Suppressor macrophage (primary cell): ENCODE measurements at regions not wholly inside any gene's neighbourhood (a gene's known extent, or its start where the extent isn't known, plus 50 kb on each side); places are given as distances from the start of the nearest gene placed in this dataset.
A peak's percentile ranks its signal among the peaks of the same experiment; 100 is the strongest.
"Not testable (repeated sequence)": the region's sequence is repeated elsewhere in the genome, so short reads cannot be mapped to it uniquely, and the experiment has no call there.

Experiments
- DNase-seq, 4 experiments: peaks; one replicate each; pipeline ENCODE4 v3.0.0-alpha.2; 2020 to 2022

GRCh38 chr7:109322833-109323232, 753.2 kb downstream of the DNAJB9 start:
- no peak for DNase-seq

DNA sequence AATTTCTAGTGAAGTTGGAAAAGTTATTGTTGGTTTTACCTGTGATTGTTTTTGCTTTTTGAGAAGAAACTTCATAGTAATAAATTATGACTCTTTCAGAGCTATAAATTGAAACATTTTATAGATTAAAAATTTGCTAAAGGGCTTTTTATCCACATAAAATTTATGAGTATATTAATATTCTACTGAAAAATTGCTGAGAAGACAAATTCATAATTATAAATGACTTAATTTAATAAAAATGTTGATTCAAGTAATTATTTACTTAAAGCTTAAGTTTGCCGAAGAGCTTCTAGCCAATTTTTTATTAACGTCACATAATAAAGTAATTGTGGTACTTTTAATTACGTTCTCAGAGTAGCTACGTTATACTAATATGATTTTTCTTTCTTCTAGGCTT, 761.7 kb downstream of the DNAJB9 start:
- no peak for DNase-seq

- no peak for DNase-seq
Observed at GRCh38 chr7:109335951-109336350, 766.3 kb downstream of the DNAJB9 start.

GRCh38 chr7:109336531-109336930, 766.9 kb downstream of the DNAJB9 start:
- DNase-seq, result no peak

DNA sequence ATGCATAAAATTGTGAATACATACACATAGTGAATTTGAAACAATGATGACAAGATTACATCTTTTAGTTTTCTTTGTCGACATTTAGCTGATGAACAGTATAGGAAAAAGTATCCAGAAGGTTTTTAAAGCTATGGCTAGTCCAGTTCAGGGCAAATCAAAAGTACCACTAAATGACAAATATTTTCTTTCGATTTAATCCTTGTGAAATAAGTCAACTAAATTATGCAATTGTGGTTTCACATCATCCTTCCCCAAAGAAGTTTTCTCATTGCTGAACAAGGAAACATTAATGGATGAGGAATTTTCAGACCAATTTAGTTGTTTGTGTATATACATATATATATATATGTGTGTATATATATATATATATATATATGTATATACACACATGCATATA, 774.0 kb downstream of the DNAJB9 start:
- peak in 2 of 4 experiments; percentile 3 to 7 for DNase-seq

DNA sequence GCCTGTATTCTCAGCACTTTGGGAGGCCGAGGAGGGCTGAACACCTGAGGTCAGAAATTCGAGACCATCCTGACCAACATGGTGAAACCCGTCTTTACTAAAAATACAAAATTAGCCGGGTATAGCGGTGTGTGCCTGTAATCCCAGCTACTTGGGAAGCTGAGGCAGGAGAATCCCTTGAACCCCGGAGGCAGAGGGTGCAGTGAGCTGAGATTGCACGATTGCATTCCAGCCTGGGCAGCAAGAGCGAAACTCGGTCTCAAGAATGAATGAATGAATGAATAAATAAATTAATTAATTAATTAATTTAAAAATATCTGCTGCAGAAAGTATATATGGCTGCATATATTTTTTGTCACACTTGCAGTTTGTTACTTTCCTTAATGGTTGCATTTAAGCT, 781.8 kb downstream of the DNAJB9 start:
- no peak for DNase-seq

DNA sequence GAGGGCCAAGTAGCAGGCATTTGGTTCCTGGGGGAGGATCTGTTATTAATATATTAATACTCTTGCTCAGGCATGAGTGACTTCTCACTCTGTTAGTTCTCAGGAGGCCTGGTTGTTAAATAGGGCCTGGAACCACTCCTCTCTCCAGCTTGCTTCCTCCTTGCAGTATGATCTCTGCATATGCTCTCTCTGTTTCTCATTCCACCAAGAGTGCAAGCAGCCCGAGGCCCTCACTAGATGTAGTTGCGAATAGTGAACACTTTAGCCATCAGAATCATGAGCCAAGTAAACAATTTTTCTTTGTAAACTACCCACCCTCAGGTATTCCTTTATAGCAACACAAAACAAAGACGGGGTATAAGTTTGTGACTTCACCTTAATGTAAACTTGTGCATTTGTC, 784.3 kb downstream of the DNAJB9 start:
- DNase-seq, result no peak

DNA sequence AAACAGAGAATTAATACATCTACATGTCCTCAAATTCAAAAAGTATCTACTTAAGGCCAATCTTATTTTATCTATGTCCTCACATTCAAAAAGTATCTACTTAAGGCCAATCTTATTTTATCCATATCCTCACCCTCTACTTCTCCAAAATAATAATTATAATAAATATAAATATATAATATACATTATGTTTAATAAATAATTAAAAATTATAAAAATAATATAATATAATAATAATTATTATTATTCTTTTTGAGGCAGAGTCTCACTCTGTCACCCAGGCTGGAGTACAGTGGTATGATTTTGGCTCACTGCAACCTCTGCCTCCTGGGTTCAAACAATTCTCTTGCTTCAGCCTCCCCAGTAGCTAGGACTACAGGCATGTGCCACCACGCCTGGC, 784.9 kb downstream of the DNAJB9 start:
- DNase-seq, result no peak

- no peak for DNase-seq
Observed at GRCh38 chr7:109375823-109376222, 806.1 kb downstream of the DNAJB9 start.

DNA sequence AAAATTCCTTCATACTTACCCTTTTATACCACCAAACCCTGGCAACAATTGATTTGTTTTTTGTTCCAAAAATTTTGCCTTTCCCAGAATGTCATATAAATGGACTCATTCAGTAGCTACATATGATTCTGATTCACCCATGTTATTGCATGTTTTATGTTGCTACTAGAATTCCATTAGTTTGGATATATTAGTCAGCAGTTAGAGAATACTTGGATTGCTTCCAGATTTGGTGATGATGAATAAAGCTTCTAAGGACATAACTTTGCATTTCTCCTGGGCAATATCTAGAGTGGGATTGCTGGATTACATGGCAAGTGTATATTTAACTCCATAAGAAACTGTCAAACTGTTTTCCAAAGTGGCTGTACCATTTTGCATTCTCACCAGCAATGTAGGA, 806.9 kb downstream of the DNAJB9 start:
- DNase-seq, result no peak

GRCh38 chr7:109377076-109377884, 807.6 kb downstream of the DNAJB9 start:
- no peak for DNase-seq

- no peak for DNase-seq
Observed at GRCh38 chr7:109386959-109387358, 817.3 kb downstream of the DNAJB9 start.

DNA sequence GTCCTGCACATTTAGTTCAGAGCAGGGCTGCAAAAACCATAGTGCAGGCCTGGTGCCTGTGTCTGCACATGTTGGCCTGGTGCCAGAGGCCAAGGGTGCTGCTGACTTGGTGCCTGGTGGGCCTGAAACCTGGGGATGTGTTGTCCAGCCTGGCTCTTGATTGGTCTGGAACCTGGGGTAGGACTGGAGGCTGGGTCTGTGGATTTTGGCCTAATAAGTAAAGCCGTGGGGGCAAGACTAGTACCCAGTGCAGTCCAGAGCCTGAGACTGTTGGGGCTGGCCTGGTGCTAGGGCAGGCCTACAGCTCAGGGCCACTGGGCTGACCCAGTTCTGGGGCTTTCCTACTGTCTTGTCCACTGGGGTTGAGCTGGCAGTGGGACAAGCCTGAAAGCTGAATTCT, 817.9 kb downstream of the DNAJB9 start:
- DNase-seq, result no peak

GRCh38 chr7:109391240-109391639, 821.6 kb downstream of the DNAJB9 start:
- DNase-seq, result no peak

GRCh38 chr7:109402107-109402506, 832.4 kb downstream of the DNAJB9 start:
- DNase-seq, result no peak

GRCh38 chr7:109407756-109408155, 838.1 kb downstream of the DNAJB9 start:
- DNase-seq, result no peak

- no peak for DNase-seq
Observed at GRCh38 chr7:109437957-109438356, 868.3 kb downstream of the DNAJB9 start.

GRCh38 chr7:109449760-109450159, 880.1 kb downstream of the DNAJB9 start:
- DNase-seq, result no peak

DNA sequence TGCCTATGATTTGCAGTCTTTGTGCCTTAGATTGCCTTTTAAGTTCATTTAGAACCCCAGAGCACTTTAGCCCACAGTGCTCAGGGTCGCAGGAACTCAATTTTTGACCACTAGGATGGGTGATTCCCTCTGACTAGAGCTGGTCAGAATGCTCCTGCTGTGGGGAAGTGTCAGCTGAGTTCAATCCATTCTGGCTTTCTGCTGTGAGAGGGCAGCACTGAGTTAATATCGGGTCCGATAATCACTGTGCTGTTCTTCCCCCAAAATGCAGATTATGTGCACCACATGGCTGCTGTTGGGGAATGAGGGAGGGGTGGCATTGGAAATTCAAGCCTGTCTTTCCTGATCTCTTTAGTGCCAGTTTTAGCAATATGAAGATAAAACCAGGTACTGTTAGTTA, 886.4 kb downstream of the DNAJB9 start:
- no peak for DNase-seq

DNA sequence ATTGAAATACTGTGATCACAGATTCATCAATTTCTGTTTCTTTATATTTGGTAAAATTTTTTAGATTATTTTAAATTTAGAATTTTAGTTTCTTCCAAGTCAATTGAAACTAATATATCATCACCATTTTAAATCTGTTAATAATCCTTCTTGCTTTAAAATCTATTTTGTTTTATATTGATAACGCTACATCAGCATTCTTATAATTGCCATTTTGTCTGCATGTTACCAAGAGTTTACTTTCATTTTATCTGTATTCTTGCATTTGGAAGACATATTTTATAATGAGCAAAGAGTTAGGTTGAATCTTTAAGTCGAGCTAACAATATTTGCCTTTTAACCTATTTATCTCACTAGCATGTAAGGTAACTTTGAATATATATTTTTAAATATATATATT, 890.6 kb downstream of the DNAJB9 start:
- no peak for DNase-seq

DNA sequence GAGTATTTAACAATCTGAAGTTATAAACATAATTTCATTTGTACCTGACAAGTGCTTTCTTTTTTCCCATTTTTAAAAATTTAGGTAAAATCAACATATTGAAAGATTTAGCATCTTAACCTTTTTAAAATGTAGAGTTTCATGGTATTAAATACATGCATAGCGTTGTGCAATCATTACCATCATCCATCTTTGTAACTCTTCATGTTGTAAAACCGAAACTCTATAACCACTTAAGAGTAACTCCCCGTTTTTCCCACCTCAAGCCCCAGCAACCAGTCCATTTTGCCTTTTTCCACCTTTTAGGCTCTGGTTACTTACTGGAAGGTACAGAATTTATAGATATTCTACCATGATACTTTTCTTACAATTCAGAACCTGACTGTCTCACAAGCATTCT, 892.5 kb downstream of the DNAJB9 start:
- no peak for DNase-seq

DNA sequence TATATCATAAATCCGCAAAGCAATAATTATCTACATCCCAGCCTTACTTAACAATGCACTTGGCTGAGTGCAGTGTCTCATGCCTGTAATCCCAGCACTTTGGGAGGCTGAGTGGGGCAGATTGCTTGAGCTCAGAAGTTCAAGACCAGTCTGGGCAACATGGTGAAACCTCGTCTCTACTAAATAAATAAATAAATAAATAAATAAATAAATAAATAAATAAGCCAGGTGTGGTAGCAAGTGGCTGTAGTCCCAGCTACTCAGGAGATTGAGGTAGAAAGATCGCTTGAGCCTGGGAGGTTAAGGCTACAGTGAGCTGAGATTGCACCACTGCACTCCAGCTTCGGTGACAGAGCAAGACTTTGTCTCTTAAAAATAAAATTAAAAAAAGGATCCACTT, 898.1 kb downstream of the DNAJB9 start:
- not testable (repeated sequence) for DNase-seq

DNA sequence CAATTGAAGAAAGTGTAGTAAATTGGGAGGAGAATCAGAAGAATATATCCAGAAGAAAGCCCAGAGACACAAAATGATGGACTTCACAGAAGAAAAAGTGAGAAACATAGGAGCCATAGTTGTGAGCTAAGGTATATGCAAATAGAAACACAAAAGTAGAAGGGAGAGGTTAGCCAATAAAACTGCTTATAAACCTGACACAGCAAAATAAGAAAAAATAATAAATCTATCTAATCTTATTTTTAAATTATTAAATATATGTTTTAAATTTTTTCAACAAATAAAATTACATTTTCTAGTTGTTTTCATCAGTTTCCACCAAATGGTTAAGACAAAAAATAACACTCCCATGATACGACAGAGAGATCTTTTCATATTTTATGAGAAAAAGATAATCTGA, 903.5 kb downstream of the DNAJB9 start:
- no peak for DNase-seq

GRCh38 chr7:109476409-109476808, 906.7 kb downstream of the DNAJB9 start:
- DNase-seq, result no peak

DNA sequence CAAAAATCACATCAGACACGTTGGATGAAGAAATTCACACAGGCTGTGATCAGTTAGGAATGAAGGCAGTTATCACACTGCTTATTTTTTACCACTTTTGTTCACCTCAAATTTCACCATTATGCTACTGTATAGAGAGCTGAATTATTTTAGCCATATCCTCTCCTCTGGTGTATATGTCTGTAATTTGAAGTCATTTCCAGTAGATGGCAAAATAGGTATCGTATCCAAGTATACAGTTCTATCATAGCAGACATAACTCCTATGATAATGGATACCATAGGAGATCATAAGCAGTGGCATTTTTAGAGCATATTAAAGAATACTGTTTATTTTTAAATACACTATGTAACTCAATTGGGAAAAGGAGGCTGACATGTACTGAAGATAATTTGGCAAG, 909.7 kb downstream of the DNAJB9 start:
- DNase-seq, result no peak
